Osteocyte (in vitro differentiated cells): ENCODE measurements at regions not wholly inside any gene's neighbourhood (a gene's known extent, or its start where the extent isn't known, plus 50 kb on each side); places are given as distances from the start of the nearest gene placed in this dataset.
A peak's percentile ranks its signal among the peaks of the same experiment; 100 is the strongest.

Source experiments
- DNase-seq: peaks from one replicate; pipeline ENCODE4 v3.0.0; 2021; ENCODE audit warnings: mixed read lengths; ENCODE audit not compliant: unreplicated experiment; ENCODE audit errors: extremely low spot score
- H3K27ac Mint-ChIP-seq: one replicate; pipeline ENCODE4 v1.8.0; 2021; ENCODE audit warnings: mild to moderate bottlenecking, mixed read lengths; ENCODE audit not compliant: unreplicated experiment
- H3K27me3 Mint-ChIP-seq: one replicate; pipeline ENCODE4 v1.8.0; 2021; ENCODE audit warnings: mixed read lengths; ENCODE audit not compliant: unreplicated experiment
- H3K36me3 Mint-ChIP-seq: one replicate; pipeline ENCODE4 v1.8.0; 2021; ENCODE audit warnings: mixed read lengths; ENCODE audit not compliant: unreplicated experiment
- H3K4me1 Mint-ChIP-seq: one replicate; pipeline ENCODE4 v1.8.0; 2021; ENCODE audit warnings: mixed read lengths; ENCODE audit not compliant: unreplicated experiment
- H3K4me3 Mint-ChIP-seq: one replicate; pipeline ENCODE4 v1.8.0; 2021; ENCODE audit warnings: mild to moderate bottlenecking, moderate library complexity, mixed read lengths; ENCODE audit not compliant: unreplicated experiment
- H3K9me3 Mint-ChIP-seq: one replicate; pipeline ENCODE4 v1.8.0; 2021; ENCODE audit warnings: mixed read lengths; ENCODE audit not compliant: unreplicated experiment
- CTCF ChIP-seq: fragments of 200-600 bp; sonication (generic); IDR thresholded peaks from 2 replicates; pipeline ENCODE4 v1.5.0; 2021; ENCODE audit warnings: antibody characterized with exemption, mild to moderate bottlenecking, moderate library complexity

GRCh38 chr19:46911456-46911855 lies 50.7 kb downstream of the ARHGAP35 start:
- Mint-ChIP-seq H3K4me3 (no peak overlapping the region), H3K4me1 (peaks cover 56% of the 10 kb centered on the region), H3K36me3 (peaks cover 5% of the 10 kb centered on the region), H3K9me3 (no peaks in the 10 kb centered on the region), H3K27ac (no peak overlapping the region), H3K27me3 (no peaks in the 10 kb centered on the region)
- DNase-seq, result no peak
- no peak for TF ChIP-seq CTCF

- H3K9me3 Mint-ChIP-seq, result no peaks in the 10 kb centered on the region
- no peak for TF ChIP-seq CTCF
- no peak for DNase-seq
- no peaks in the 10 kb centered on the region for H3K27me3 Mint-ChIP-seq
- H3K27ac Mint-ChIP-seq, result peak overlapping the region; percentile 84
- peaks cover 9% of the 10 kb centered on the region for H3K36me3 Mint-ChIP-seq
- H3K4me1 Mint-ChIP-seq, result peaks cover 61% of the 10 kb centered on the region
- H3K4me3 Mint-ChIP-seq, result peak overlapping the region; percentile 46
Measured at GRCh38 chr19:46913198-46913851, 52.5 kb downstream of the ARHGAP35 start.

- Mint-ChIP-seq H3K4me1 (peaks cover 58% of the 10 kb centered on the region), H3K4me3 (peak overlapping the region; percentile 46), H3K9me3 (no peaks in the 10 kb centered on the region), H3K27me3 (no peaks in the 10 kb centered on the region), H3K36me3 (peaks cover 15% of the 10 kb centered on the region), H3K27ac (peak overlapping the region; percentile 84)
- no peak for DNase-seq
- TF ChIP-seq CTCF, result no peak
Measured at GRCh38 chr19:46913852-46914430, 53.1 kb downstream of the ARHGAP35 start.

- Mint-ChIP-seq H3K36me3 (peaks cover 27% of the 10 kb centered on the region), H3K27me3 (no peaks in the 10 kb centered on the region), H3K4me1 (peaks cover 53% of the 10 kb centered on the region), H3K4me3 (no peak overlapping the region), H3K27ac (peak overlapping the region; percentile 36), H3K9me3 (no peaks in the 10 kb centered on the region)
- DNase-seq, result no peak
- TF ChIP-seq CTCF, result no peak
Measured at GRCh38 chr19:46915386-46915785, 54.6 kb downstream of the ARHGAP35 start.

GRCh38 chr19:46917002-46917401 lies 56.2 kb downstream of the ARHGAP35 start:
- H3K27ac Mint-ChIP-seq, result no peak overlapping the region
- no peaks in the 10 kb centered on the region for H3K27me3 Mint-ChIP-seq
- H3K9me3 Mint-ChIP-seq, result no peaks in the 10 kb centered on the region
- peaks cover 51% of the 10 kb centered on the region for H3K4me1 Mint-ChIP-seq
- DNase-seq, result no peak
- H3K4me3 Mint-ChIP-seq, result no peak overlapping the region
- TF ChIP-seq CTCF, result no peak
- H3K36me3 Mint-ChIP-seq, result peaks cover 38% of the 10 kb centered on the region
